ENCODE measurements at regions not wholly inside any gene's neighbourhood (a gene's known extent, or its start where the extent isn't known, plus 50 kb on each side); places are given as distances from the start of the nearest gene placed in this dataset.
"Not testable (repeated sequence)": the region's sequence is repeated elsewhere in the genome, so short reads cannot be mapped to it uniquely, and the experiment has no call there.

DNA sequence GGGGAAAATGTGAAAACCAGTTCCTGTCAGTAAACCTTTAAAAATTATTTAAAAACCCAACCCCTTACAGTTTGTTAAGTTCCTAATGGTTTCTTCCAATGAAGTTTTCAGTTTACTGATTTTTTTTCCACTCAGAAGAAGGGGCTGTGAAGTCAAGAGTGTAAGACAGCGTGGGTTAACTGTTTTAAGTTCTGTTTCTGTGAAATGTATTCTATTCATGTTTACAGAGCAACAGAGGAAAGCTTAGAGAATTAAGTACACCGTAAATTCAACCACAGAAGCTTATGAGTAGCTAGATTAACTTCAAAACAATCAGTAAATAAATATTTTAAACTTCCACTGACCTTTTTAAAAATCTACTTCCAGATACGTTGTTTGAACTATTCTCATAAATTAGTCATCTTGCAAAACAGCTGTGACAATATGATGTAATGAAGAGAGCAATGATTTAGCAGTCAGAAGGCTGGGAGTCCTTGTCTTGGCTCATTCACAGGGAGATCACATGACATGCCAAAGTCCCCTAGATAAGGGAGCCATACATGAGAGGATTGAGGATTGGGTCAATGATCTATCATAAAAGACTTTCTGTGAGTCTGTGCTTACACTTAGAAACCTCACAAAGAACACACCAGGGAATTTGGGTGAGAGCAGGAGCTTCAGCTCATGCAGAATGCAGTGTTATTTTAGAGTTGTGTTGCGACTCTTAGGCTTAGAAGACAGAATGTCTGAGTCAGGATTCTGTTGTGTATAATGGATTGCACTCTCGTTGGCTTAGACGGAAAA is 97.3 kb upstream of the ADORA2B start:
- not testable (repeated sequence) for TF ChIP-seq POLR2AphosphoS5 (IDR thresholded peaks at IDR 0.05)
- TF ChIP-seq, protein P1, sequence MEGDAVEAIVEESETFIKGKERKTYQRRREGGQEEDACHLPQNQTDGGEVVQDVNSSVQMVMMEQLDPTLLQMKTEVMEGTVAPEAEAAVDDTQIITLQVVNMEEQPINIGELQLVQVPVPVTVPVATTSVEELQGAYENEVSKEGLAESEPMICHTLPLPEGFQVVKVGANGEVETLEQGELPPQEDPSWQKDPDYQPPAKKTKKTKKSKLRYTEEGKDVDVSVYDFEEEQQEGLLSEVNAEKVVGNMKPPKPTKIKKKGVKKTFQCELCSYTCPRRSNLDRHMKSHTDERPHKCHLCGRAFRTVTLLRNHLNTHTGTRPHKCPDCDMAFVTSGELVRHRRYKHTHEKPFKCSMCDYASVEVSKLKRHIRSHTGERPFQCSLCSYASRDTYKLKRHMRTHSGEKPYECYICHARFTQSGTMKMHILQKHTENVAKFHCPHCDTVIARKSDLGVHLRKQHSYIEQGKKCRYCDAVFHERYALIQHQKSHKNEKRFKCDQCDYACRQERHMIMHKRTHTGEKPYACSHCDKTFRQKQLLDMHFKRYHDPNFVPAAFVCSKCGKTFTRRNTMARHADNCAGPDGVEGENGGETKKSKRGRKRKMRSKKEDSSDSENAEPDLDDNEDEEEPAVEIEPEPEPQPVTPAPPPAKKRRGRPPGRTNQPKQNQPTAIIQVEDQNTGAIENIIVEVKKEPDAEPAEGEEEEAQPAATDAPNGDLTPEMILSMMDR (IDR thresholded peaks at IDR 0.05): not testable (repeated sequence)
